GM23338 (cell line): ENCODE measurements at regions not wholly inside any gene's neighbourhood (a gene's known extent, or its start where the extent isn't known, plus 50 kb on each side); places are given as distances from the start of the nearest gene placed in this dataset.

Experiments used
- ATAC-seq: fragments of 200-7000 bp; cut with Tn5 transposase; 3 replicates; pipeline ENCODE4 v1.9.1; 2020
- DNase-seq: peaks from one replicate; pipeline ENCODE4 v3.0.0-alpha.2; 2015; ENCODE audit warnings: low spot score
- H2AFZ ChIP-seq: fragments of 200-600 bp; sonication (generic); 2 replicates; pipeline ENCODE4 v1.8.0; 2016; ENCODE audit warnings: antibody characterized with exemption, mild to moderate bottlenecking, moderate library complexity
- H3F3A ChIP-seq: fragments of 200-600 bp; sonication (generic); replicated peaks from 2 replicates; pipeline ENCODE4 v1.8.0; 2017; ENCODE audit warnings: antibody characterized with exemption, mixed run types, low read depth
- H3K27ac ChIP-seq: fragments of 200-600 bp; sonication (generic); 2 replicates; pipeline ENCODE4 v1.6.1; 2016; ENCODE audit warnings: low read depth
- H3K27me3 ChIP-seq: fragments of 200-600 bp; sonication (generic); 2 replicates; pipeline ENCODE4 v1.8.0; 2016; ENCODE audit warnings: mild to moderate bottlenecking, mixed run types, moderate library complexity; ENCODE audit not compliant: insufficient read depth
- H3K36me3 ChIP-seq: fragments of 200-600 bp; sonication (generic); 2 replicates; pipeline ENCODE4 v1.8.0; 2016; ENCODE audit warnings: mild to moderate bottlenecking; ENCODE audit not compliant: insufficient read depth
- H3K4me1 ChIP-seq: fragments of 200-600 bp; sonication (generic); 2 replicates; pipeline ENCODE4 v1.8.0; 2016; ENCODE audit warnings: mild to moderate bottlenecking, moderate library complexity; ENCODE audit not compliant: insufficient read depth
- H3K4me2 ChIP-seq: fragments of 200-600 bp; sonication (generic); 2 replicates; pipeline ENCODE4 v1.7.1; 2017; ENCODE audit warnings: mixed run types
- H3K4me3 ChIP-seq: fragments of 200-600 bp; sonication (generic); 2 replicates; pipeline ENCODE4 v1.6.1; 2016; ENCODE audit warnings: mixed run types
- H3K79me2 ChIP-seq: fragments of 200-600 bp; sonication (generic); replicated peaks from 2 replicates; pipeline ENCODE4 v1.8.0; 2017; ENCODE audit warnings: mild to moderate bottlenecking; ENCODE audit not compliant: insufficient read depth
- H3K9me2 ChIP-seq: fragments of 200-600 bp; sonication (generic); 2 replicates; pipeline ENCODE4 v1.8.0; 2017; ENCODE audit not compliant: insufficient read depth
- H4K20me1 ChIP-seq: fragments of 200-600 bp; sonication (generic); replicated peaks from 2 replicates; pipeline ENCODE4 v1.8.0; 2017; ENCODE audit warnings: mild to moderate bottlenecking; ENCODE audit not compliant: insufficient read depth
- H3K27ac Mint-ChIP-seq: 2 replicates; pipeline ENCODE4 v1.8.0; 2020; ENCODE audit warnings: inconsistent platforms, mild to moderate bottlenecking, moderate library complexity, mixed read lengths
- H3K27me3 Mint-ChIP-seq: 3 replicates; pipeline ENCODE4 v1.8.0; 2022; ENCODE audit warnings: low read depth, mild to moderate bottlenecking, moderate library complexity, mixed read lengths, inconsistent platforms; ENCODE audit not compliant: insufficient read depth, poor library complexity
- H3K36me3 Mint-ChIP-seq: 3 replicates; pipeline ENCODE4 v1.8.0; 2021; ENCODE audit warnings: low read depth, mild to moderate bottlenecking, inconsistent platforms, moderate library complexity, mixed read lengths
- H3K4me1 Mint-ChIP-seq: 3 replicates; pipeline ENCODE4 v1.8.0; 2020; ENCODE audit warnings: mild to moderate bottlenecking, inconsistent platforms, mixed read lengths
- H3K4me3 Mint-ChIP-seq: 3 replicates; pipeline ENCODE4 v1.8.0; 2021; ENCODE audit warnings: moderate library complexity, mild to moderate bottlenecking, inconsistent platforms, mixed read lengths
- H3K9me3 Mint-ChIP-seq: 3 replicates; pipeline ENCODE4 v1.8.0; 2020; ENCODE audit warnings: moderate library complexity, mild to moderate bottlenecking, inconsistent platforms, mixed read lengths
- CREB1 ChIP-seq: fragments of 250-450 bp; sonication (Bioruptor Pico); IDR thresholded peaks from 2 replicates; pipeline ENCODE4 v1.5.0; 2020; ENCODE audit warnings: low read depth, mild to moderate bottlenecking, moderate library complexity
- EZH2 ChIP-seq: fragments of 200-600 bp; sonication (generic); IDR thresholded peaks from one replicate; pipeline ENCODE4 v1.8.0; 2017; ENCODE audit warnings: antibody characterized with exemption, mild to moderate bottlenecking, low read depth; ENCODE audit not compliant: unreplicated experiment
- JUNB ChIP-seq: IDR thresholded peaks from one replicate; pipeline ENCODE4 v1.6.1; 2016; ENCODE audit warnings: antibody characterized with exemption; ENCODE audit not compliant: unreplicated experiment
- POLR2AphosphoS5 ChIP-seq: IDR thresholded peaks from 2 replicates; pipeline ENCODE4 v1.6.1; 2016; ENCODE audit warnings: antibody characterized with exemption, low read depth
- ZNF114 ChIP-seq: fragments of 250-450 bp; sonication (Bioruptor Pico); IDR thresholded peaks from 2 replicates; pipeline ENCODE4 v1.5.0; 2020; ENCODE audit warnings: mild to moderate bottlenecking, moderate library complexity
- TF ChIP-seq, protein P1 (sequence below): fragments of 250-450 bp; sonication (Bioruptor Pico); IDR thresholded peaks from 2 replicates; pipeline ENCODE4 v1.5.0; 2020; ENCODE audit warnings: mild to moderate bottlenecking, moderate library complexity

GRCh38 chr18:43883886-43884285 is 606.6 kb upstream of the SYT4 start (continued):
- TF ChIP-seq, protein P1, sequence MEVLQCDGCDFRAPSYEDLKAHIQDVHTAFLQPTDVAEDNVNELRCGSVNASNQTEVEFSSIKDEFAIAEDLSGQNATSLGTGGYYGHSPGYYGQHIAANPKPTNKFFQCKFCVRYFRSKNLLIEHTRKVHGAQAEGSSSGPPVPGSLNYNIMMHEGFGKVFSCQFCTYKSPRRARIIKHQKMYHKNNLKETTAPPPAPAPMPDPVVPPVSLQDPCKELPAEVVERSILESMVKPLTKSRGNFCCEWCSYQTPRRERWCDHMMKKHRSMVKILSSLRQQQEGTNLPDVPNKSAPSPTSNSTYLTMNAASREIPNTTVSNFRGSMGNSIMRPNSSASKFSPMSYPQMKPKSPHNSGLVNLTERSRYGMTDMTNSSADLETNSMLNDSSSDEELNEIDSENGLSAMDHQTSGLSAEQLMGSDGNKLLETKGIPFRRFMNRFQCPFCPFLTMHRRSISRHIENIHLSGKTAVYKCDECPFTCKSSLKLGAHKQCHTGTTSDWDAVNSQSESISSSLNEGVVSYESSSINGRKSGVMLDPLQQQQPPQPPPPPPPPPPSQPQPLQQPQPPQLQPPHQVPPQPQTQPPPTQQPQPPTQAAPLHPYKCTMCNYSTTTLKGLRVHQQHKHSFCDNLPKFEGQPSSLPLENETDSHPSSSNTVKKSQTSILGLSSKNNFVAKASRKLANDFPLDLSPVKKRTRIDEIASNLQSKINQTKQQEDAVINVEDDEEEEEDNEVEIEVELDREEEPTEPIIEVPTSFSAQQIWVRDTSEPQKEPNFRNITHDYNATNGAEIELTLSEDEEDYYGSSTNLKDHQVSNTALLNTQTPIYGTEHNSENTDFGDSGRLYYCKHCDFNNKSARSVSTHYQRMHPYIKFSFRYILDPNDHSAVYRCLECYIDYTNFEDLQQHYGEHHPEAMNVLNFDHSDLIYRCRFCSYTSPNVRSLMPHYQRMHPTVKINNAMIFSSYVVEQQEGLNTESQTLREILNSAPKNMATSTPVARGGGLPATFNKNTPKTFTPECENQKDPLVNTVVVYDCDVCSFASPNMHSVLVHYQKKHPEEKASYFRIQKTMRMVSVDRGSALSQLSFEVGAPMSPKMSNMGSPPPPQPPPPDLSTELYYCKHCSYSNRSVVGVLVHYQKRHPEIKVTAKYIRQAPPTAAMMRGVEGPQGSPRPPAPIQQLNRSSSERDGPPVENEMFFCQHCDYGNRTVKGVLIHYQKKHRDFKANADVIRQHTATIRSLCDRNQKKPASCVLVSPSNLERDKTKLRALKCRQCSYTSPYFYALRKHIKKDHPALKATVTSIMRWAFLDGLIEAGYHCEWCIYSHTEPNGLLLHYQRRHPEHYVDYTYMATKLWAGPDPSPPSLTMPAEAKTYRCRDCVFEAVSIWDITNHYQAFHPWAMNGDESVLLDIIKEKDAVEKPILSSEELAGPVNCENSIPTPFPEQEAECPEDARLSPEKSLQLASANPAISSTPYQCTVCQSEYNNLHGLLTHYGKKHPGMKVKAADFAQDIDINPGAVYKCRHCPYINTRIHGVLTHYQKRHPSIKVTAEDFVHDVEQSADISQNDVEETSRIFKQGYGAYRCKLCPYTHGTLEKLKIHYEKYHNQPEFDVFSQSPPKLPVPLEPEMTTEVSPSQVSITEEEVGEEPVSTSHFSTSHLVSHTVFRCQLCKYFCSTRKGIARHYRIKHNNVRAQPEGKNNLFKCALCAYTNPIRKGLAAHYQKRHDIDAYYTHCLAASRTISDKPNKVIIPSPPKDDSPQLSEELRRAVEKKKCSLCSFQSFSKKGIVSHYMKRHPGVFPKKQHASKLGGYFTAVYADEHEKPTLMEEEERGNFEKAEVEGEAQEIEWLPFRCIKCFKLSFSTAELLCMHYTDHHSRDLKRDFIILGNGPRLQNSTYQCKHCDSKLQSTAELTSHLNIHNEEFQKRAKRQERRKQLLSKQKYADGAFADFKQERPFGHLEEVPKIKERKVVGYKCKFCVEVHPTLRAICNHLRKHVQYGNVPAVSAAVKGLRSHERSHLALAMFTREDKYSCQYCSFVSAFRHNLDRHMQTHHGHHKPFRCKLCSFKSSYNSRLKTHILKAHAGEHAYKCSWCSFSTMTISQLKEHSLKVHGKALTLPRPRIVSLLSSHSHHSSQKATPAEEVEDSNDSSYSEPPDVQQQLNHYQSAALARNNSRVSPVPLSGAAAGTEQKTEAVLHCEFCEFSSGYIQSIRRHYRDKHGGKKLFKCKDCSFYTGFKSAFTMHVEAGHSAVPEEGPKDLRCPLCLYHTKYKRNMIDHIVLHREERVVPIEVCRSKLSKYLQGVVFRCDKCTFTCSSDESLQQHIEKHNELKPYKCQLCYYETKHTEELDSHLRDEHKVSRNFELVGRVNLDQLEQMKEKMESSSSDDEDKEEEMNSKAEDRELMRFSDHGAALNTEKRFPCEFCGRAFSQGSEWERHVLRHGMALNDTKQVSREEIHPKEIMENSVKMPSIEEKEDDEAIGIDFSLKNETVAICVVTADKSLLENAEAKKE (CRISPR knock-in tag) = no peak
- TF ChIP-seq POLR2AphosphoS5 = no peak
- no peak for TF ChIP-seq CREB1 (CRISPR knock-in tag)
- TF ChIP-seq EZH2 = no peak
- TF ChIP-seq JUNB = no peak

GRCh38 chr18:43886341-43886740 is 609.1 kb upstream of the SYT4 start:
- H3K4me3 Mint-ChIP-seq = no peak overlapping the region
- no peaks in the 10 kb centered on the region for H3K36me3 ChIP-seq
- H3K36me3 Mint-ChIP-seq = peaks cover 2% of the 10 kb centered on the region; the same call in 1 of the 3 replicates
- H3K9me3 Mint-ChIP-seq = 0 out of 3 replicates have a peak, but pooled peaks cover 3% of the 10 kb centered on the region
- H3K4me2 ChIP-seq = no peak overlapping the region
- peaks cover 17% of the 10 kb centered on the region for H3K4me1 ChIP-seq
- no peak for ATAC-seq
- no peak overlapping the region for H3K27ac Mint-ChIP-seq
- no peak overlapping the region for H3K27ac ChIP-seq
- peaks cover 14% of the 10 kb centered on the region for H3K9me2 ChIP-seq
- H3K4me3 ChIP-seq = no peak overlapping the region
- TF ChIP-seq, protein P1 (CRISPR knock-in tag) = no peak
- TF ChIP-seq ZNF114 (CRISPR knock-in tag) = no peak
- H2AFZ ChIP-seq = peak overlapping the region; percentile 76; the same call in 1 of the 2 replicates
- H3F3A ChIP-seq = no peaks in the 10 kb centered on the region
- H3K27me3 Mint-ChIP-seq = peaks cover 2% of the 10 kb centered on the region
- DNase-seq = no peak
- H3K4me1 Mint-ChIP-seq = peaks cover 27% of the 10 kb centered on the region
- no peaks in the 10 kb centered on the region for H3K79me2 ChIP-seq
- H3K27me3 ChIP-seq = no peaks in the 10 kb centered on the region
- H4K20me1 ChIP-seq = no peaks in the 10 kb centered on the region
